ENCODE measurements at regions not wholly inside any gene's neighbourhood (a gene's known extent, or its start where the extent isn't known, plus 50 kb on each side); places are given as distances from the start of the nearest gene placed in this dataset.

DNA sequence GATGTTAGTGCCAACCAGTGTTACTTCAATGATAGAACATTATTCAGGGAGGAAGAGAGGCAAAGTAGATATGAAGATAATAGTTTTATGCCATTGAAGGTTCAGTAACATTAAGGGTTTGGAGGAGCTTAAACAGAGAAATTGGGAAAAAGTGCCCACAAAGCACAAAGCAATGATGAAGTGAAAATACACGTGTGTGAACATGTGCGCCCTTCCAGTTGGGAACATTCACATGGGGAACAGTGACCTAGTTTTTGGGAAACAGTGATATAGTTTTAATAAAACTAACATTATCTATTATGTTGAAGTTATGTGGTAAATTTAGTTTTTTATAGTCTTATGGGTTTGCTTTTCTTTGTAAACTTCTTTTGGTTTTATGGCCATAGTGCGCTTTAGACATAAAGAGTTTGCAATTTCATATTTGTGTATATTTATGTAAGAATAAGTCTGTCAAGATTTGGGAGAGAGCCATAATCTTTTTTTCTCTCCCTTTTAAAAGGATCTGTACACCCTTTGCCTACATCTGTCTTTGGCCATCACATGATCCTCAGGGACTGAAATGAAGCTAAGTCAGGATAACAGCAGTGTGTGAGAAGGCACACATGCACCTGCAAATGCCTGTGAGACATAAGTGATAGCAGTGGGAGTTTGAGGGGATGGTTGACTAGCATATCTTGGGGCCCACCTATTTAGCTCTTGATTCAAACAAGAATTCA is 450.3 kb upstream of the THRB start:
- DNase-seq = no peak

DNA sequence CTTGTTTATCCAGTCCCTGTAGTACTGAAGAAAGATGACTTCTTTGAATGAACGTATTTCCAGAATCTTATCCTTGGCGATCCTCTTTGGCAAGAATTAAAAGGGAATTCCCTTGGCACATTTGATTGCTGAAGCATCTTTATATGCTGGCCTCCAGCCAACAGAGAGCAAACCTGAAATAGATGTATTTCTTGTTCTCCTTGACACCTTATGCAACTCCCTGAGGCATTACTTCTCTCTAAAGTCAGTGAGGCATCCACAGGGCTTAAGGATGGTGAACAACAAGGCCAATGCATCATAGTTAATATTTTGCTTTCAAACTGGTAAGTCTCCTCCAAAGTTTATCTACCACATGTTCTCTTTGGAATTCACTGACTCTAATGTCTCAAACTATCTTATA is 450.9 kb upstream of the THRB start:
- no peak for DNase-seq

DNA sequence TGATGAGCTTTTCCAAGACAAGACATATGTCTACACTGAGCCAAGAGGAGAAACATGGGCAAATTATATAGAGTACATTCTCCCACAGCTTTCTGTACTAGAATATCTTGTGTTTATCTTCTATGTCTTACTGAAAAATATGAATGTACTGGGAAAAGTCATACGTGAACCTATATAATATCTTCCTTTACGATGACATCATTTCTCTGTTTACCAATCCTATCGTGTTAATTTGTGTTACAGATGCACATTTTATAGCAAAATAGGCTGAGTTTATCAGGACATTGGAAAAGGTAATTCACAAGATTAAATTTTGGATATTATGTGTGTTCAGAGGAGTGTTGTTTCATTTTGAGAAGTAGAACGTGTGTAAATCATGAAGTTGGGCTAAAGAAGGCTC is 452.5 kb upstream of the THRB start:
- DNase-seq = no peak

DNA sequence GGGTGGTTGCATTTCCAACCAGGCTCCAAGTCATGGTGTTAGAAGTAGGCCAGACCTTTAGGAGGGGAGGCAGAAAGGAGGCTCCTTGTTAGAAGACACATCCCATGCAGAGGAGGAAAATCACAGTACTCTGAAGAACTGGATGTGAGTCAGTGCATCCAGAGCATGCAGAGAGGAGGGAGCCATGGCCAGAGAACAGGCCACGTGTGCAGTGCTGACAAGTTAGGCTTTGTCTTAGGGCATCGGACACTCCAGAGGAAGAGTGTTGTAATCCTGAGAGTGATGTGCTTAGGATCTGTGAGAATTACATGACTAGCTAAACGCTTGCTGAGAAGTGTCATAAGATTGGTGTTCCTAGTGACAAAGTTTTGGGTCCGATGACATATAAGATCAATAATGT is 456.5 kb upstream of the THRB start:
- DNase-seq = no peak

DNA sequence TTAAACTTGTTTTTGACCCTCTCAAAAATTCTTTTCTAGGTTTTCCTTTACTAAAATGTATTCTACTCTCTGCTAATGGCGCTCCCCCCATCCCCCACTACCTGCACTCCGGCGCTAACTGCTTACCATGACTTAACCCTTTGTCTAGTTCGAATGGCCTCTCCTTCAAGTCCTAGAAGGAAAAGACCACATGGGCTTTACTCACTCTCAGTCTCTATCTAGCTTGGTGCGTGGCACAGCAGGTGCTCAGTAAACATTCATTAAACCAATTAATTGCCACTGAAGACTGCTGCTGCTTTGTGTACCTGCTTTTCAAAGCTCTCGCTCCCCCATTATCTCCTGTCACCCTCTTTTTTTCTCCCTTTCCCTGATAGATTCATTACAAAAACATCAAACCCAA is 457.7 kb upstream of the THRB start:
- no peak for DNase-seq

DNA sequence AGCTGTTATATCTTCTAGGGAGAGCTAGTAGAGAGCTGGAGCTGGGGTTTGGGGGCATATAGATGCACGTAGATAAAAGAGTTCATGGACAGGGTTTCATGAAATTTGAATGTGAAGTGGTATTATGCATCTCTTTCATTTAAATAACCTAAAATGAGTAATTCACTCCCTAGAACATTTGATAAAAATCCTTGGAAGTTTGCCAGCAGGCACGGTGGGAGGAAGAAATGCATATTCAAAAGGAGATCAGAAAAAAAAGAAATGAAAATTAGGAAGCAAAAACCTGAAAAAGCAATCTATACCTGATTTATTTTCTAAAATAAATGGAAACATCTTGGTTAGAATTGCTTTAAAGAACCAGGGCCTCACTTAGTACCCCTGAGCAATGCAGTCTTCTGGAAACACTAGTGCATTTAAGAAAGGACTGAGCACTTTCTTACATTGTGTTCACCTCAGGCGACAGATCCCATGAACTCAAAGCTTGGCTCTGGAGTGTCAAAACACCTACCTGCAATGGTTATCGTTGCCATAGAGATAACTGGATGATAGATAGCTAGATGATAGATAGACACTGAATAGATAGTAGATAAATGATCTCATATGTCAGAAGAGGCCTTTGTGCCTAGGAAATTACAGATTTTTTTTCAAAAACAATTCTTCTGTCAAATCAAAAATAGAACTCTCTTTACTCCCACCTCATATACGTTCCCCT is 458.6 kb upstream of the THRB start:
- no peak for DNase-seq

DNA sequence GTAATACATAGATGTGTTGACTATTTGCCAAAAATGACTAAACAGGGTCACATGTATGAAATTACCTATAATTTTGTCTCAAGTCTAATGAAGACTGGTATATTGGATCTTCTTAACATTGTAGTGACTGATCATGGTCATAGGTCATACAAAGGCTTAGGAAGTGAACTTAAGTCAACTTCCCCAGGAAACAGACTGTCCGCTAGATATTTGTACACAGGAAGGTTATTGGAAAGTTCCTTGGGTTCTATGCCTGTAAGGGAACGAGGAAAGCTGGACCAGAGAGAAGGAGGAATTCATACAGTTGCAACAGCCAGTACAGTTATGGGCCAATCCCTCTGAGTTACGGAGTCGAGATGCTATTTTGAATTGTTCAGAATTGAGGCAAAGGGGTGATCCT is 462.0 kb upstream of the THRB start:
- DNase-seq = no peak

DNA sequence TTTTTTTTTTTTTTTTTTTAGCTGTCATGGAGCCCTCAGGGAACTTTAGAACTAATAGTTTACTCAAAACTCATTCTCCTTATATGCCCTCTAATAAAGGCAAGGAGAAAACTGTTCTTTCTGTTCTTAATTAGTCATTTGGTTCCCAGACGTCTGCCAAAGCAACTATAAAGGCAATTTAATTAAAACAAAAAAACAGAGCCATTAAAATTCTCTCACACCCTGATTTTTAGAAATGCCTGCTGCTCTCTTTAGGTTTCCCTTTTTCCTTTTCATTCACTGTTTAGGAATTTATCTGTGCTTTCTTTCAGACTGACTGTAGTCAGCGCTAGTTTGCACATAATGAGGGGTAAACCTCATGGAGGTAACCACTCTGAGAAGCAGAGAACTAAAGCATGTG is 463.6 kb upstream of the THRB start:
- DNase-seq = no peak

DNA sequence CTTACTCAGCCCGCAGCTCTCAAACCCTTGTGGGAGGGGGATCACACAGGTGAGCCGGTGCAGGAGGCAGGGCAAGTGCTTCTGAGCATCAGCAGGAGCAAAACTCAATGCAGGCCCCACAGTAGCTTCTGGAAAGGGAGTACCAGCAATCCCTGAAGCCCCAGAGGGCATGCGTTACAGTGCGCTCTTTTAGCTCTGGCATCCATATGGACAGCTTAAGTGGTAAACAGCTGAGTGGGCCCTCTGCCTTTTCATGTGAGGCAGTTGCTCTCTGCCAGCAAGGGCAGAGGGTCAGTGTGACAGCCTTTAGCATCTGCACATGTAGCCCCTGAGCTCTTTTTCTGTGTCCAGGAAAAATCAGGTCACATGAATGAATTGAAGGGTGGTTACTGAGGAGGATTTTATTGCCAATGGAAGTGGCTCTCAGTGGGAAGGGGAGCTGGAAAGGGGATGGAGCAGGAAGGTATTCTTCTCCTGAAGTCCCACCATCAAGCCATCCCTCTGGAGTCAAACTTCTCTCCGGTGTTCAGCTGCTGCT is 464.3 kb upstream of the THRB start:
- DNase-seq = no peak

DNA sequence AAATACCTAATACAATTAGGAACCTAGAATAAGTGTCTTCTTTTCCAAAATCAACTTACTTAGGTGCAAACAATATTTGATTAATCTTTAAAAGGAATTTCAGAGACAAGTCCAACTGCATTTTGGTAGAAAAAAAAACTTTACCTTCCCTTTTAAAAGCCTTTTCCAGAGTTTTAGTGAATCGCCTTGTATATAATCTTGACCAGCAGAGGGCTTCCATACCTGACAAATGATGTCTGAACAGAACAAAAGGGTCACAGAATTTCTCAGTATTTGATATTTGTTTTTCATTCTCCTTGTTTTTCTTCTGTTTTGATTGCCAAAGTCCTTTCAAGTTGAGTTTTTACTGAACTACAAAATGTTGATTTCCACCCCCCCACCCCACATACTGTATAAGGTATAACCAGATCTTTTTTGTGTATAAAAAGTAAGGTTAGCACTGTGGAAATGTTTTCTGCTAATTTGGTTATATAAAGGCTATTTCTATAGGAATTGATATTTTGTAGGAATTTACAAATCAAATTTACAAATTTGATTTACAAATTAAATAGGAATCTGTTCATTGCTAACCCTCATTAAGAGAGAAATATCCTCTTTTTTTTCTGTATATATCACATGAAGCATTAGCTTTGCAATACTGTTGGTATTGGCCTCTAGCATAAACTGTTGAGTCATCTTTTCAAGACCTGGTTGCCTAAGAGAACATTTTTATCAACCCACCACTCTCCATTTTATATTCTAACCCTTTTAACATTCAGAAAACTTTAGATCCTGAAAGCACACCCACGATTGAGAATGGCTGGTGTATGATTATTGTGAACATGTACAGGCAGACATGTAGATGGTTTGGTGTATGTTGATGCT is 464.1 kb upstream of the RARB start:
- DNase-seq = no peak

DNA sequence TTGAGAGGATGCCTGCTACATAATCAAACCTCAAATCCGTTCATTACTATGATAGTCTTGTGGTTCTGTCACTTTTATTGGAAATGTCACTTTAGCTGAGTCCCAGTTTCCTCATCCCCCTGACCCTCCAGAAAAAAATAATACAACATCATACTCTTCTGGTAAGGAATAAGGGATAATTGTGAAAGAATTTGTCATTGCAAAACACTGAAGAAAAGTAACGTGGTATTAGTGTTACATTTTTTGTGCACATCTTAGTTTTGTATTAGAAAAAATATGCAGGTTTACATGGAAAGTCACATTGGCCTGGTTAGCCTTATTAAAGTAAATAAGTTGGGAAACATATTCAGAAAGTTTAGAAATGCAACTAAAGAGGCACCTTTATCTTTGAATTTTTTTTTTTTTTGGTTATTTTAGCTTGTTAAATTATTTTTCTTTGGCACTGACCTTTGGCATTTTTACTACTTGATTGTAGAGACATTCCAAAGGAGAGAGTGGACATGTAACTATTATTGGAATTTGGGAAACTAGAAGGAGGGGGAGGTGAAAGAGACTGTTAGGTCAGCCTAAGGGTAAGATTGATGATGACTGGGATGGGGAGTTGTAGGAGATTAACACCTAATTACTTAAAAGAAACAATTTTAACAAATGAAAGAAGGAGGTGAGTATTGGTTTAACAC is 462.2 kb upstream of the RARB start:
- no peak for DNase-seq

DNA sequence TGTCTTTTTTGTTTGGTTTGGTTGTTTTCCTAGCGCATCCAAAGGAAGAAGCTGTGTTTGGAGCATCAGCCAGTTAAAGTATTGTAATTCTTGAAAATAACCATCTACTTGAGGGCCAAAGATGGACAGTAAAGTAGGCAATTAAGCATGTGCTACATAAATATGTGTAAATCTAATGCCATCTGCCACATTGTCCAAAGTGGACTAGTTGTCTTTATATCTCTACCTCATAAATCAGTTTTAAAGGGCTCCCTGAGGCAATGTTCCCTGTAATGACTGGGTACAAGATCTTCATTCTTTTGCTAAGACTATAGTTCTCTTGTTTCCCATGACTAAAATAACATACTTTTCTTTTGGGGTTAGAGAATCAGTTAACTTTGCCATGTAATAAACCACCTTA is 460.0 kb upstream of the RARB start:
- DNase-seq = no peak

DNA sequence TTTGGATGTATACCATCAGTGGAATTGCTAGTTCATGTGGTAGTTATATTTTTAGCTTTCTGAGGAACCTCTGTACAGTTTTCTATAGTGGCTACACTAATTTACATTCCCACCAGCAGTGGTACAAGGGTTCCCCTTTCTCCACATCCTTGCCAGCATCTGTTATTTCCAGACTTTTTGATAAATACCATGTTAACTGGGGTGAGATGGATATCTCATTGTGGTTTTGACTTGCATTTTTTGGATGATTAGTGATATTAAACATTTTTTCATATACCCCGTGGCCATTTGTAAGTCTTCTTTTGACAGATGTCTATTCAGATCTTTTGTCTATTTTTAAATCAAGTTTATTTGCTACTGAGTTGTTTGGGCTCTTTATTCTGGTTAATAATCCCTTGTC is 455.6 kb upstream of the RARB start:
- no peak for DNase-seq

DNA sequence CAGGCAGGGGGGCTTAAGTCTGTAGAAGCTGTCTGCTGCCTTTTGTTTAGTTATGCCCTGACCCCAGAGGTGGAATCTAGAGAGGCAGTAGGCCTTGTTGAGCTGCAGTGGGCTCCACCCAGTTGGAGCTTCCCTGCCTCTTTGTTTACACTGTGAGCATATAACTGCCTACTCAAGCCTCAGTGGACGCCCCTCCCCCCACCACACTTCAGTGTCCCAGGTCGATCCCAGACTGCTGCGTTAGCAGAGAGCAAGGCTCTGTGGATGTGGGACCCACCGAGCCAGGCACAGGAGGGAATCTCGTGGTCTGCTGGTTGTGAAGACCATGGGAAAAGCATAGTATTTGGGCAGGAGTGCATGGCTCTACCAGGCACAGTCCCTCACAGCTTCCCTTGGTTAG is 446.8 kb upstream of the RARB start:
- no peak for DNase-seq

DNA sequence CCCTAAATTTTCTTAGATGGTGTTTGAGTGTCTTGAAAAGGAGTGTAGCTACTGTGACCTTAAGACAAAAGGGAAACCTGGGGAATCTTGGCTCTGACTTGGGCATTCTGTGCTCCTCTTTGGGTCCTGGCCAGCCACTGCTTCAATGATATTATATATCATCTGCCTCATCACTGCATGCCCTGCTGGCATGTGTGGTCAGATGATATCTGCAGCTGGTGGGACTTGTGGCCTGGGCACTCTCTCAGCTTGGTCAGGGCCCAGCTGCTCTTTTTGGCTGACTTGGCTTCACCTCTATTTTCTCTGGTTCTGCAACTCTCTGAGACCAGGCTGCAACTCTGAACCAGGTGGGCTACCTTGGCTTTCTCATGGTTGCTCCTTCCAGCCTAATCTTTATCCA is 446.1 kb upstream of the RARB start:
- no peak for DNase-seq

DNA sequence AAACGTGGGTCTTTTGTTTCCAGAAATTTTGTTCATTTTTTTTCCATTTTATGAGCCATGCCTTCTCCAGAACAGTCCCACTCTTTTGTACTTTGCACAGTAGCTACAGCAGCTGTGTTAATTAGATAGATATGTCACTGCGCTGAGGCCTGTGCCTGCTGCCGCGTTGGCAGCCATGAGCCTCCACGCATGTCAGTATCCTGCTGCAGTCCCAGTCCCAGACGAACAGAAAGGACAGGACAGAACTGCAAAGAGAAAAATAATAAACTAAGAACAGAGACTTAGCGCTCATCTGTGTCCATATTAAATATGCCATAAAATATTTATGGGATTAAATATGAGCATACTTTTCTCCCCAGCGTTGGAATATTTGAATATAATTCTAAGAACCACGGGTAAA is 442.4 kb upstream of the RARB start:
- no peak for DNase-seq

DNA sequence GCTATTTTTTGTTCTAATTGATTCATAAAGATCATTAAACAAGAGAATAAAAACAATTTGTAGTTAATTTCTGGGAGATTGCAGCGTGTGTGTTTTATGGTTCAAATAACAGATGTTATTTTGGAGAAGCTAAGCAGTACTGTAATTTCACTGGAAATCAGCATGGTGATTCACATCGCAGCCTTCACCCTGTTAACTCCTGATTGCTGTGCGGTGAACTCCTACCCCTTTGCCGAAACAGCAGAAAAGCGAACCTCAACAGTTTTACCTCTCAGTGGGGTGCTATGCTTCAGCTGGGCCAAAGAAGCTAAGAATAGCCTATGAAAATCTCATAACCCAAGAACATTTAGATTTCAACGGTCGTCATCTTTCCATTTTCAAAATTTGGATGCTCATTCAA is 441.5 kb upstream of the RARB start:
- DNase-seq = no peak

DNA sequence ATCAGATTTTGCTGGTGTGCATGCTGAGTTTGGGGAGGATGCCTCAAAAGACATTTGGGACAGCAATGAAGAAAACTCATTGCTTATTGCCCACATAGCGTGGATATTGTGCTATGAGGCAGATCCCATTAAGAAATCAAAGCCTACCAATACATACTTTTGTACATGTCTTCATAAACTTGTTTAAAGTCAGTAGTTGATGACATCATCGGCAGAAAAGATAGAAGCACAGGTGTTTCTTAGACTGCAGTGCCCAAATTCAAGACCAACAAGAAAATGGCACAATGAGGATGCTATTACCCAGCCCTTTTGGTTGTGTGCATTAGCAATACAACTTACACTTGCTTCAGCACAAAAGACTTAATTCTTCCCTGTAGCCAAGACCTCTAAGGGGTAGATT is 428.7 kb upstream of the RARB start:
- DNase-seq = no peak

DNA sequence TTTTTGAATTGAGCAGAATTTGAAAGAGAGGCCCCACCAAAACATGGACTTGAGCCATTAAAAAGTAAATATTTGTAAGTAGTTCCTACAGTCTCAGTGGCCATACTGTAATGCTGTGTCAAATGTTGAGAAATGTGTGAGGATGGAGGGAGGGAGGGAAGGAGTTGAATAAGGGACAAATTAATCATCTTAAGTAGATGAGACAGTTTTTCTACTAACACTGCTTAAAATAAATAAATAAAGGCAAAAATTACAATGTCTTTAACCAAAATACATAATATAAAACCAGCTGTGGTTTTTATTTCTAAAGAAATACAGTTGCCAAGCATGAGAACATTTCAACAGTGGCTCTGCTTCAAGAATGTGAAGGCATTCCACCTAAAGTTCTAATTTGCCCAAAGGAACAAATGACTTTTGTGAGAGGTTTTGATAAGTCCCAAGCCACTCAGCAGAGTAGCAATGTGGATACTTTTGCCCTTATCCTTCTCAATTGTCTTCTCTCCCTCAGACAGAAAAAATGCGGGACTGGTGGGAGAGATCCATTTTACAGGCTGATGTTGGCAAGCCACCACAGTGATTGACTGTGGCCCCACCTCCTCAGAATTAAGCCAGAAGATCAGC is 427.0 kb upstream of the RARB start:
- no peak for DNase-seq

DNA sequence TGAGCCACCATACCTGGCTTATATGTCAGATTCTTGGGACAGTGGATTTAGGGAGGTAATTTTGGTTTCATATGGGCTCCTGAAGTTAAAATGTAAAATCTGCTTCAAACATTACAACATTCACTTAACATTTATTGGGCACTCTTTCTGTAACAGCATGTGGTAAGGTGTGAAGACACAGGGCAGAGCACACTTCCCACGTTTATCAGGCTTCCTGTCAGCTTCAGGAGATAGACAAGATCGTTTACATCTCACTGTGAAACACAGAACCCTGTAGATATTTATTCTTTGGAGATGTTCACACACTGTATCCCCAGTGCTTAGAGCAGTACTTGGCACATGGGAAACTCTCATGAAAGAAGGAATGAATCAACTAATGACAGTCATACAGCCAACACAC is 426.0 kb upstream of the RARB start:
- DNase-seq = no peak

DNA sequence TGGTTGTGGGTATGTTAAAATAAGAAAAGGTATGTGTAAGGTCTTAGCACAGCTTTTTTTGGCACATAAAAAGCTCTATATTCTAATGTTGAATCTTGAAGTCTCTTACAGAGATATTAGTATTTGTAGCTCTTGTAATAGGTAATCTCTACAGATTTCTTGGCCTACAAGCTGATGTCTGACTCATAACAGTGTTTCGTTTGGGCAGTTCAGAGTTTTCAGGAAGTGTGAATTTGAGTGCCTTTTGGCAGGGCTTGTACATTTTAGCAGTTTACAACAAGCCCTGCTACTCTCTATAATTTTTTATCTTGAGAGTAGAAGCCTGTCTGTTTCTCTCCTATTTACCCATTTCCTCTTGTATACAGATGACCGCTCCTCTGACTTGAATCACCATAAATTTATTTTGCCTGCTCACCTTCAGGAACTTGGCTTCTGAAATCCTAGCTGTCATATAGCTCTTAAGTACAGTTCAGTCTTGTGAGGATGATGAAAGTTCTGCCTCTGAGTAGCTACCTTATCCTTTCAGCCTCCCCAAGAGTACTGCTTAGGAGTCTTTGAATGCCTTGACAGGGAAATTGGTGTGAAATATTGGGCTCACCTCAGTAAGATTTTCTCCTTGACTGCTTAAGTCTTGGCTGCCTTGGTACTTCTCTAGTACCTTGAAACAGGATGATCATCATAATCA is 419.9 kb upstream of the RARB start:
- DNase-seq = no peak

DNA sequence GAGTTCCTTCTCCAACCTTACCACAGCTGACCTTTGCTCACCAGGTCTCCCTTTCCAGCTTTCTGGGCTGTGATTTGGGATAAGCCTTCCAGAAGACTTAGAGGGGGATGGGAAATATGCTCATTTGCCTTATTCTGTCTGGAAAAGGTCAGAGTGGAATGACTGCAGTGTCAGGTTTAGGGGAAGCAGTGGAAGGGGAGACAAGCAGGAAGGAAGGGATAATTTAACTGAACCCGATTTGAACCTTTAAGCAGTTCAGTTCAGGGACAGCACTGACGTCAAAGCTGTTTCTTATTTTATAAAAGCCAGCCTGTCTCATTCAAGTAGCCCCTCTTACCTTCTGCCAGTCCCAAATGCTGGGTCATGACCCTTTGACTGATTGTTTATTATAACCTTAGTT is 418.4 kb upstream of the RARB start:
- DNase-seq = no peak

Measured in activated CD8-positive, alpha-beta memory T cell treated with anti-CD3 and anti-CD28 coated beads for 24 hours (primary cell).